ENCODE measurements at regions not wholly inside any gene's neighbourhood (a gene's known extent, or its start where the extent isn't known, plus 50 kb on each side); places are given as distances from the start of the nearest gene placed in this dataset.
"Not testable (repeated sequence)": the region's sequence is repeated elsewhere in the genome, so short reads cannot be mapped to it uniquely, and the experiment has no call there.

GRCh38 chr18:78856569-78857313, 122.9 kb upstream of the SALL3 start:
- DNase-seq (ENCODE audit: low read depth) = no peak

GRCh38 chr18:78857314-78858150, 122.1 kb upstream of the SALL3 start:
- no peak for DNase-seq (ENCODE audit: low read depth)

- DNase-seq (ENCODE audit: low read depth) = no peak
Measured at GRCh38 chr18:78859686-78860085, 119.9 kb upstream of the SALL3 start.

- DNase-seq (ENCODE audit: low read depth) = no peak
Measured at GRCh38 chr18:78860117-78860516, 119.5 kb upstream of the SALL3 start.

GRCh38 chr18:78861116-78861515, 118.5 kb upstream of the SALL3 start:
- no peak for DNase-seq (ENCODE audit: low read depth)

- DNase-seq (ENCODE audit: low read depth) = no peak
Measured at GRCh38 chr18:78861706-78862105, 117.9 kb upstream of the SALL3 start.

- no peak for DNase-seq (ENCODE audit: low read depth)
Measured at GRCh38 chr18:78862395-78862794, 117.2 kb upstream of the SALL3 start.

GRCh38 chr18:78865056-78865598, 114.5 kb upstream of the SALL3 start:
- no peak for DNase-seq (ENCODE audit: low read depth)

GRCh38 chr18:78865771-78866310, 113.8 kb upstream of the SALL3 start:
- no peak for DNase-seq (ENCODE audit: low read depth)

- no peak for DNase-seq (ENCODE audit: low read depth)
Measured at GRCh38 chr18:78867131-78867530, 112.5 kb upstream of the SALL3 start.

GRCh38 chr18:78868330-78869316, 111.0 kb upstream of the SALL3 start:
- no peak for DNase-seq (ENCODE audit: low read depth)

- no peak for DNase-seq (ENCODE audit: low read depth)
Measured at GRCh38 chr18:78871618-78872017, 108.0 kb upstream of the SALL3 start.

- no peak for DNase-seq (ENCODE audit: low read depth)
Measured at GRCh38 chr18:78873926-78874500, 105.6 kb upstream of the SALL3 start.

GRCh38 chr18:78875016-78875777, 104.4 kb upstream of the SALL3 start:
- no peak for DNase-seq (ENCODE audit: low read depth)

- DNase-seq (ENCODE audit: low read depth) = no peak
Measured at GRCh38 chr18:78875778-78876650, 103.6 kb upstream of the SALL3 start.

GRCh38 chr18:78876868-78877267, 102.8 kb upstream of the SALL3 start:
- no peak for DNase-seq (ENCODE audit: low read depth)

- no peak for DNase-seq (ENCODE audit: low read depth)
Measured at GRCh38 chr18:78878335-78878734, 101.3 kb upstream of the SALL3 start.

- DNase-seq (ENCODE audit: low read depth) = not testable (repeated sequence)
Measured at GRCh38 chr18:78879072-78879883, 100.3 kb upstream of the SALL3 start.

GRCh38 chr18:78882585-78882984, 97.0 kb upstream of the SALL3 start:
- DNase-seq (ENCODE audit: low read depth) = no peak
